ENCODE measurements at regions not wholly inside any gene's neighbourhood (a gene's known extent, or its start where the extent isn't known, plus 50 kb on each side); places are given as distances from the start of the nearest gene placed in this dataset.

GRCh38 chr15:93989440-93989998 is 241.8 kb upstream of the MCTP2 start:
- Histone ChIP-seq H3K27ac (no peak overlapping the region), H3K27me3 (no peaks in the 10 kb centered on the region), H3K4me1 (no peaks in the 10 kb centered on the region), H3K36me3 (no peaks in the 10 kb centered on the region), H3K4me3 (no peak overlapping the region), H3K9me3 (no peaks in the 10 kb centered on the region)
- intact Hi-C loops (cut with DNase I; ENCODE audit: low total_unique reads), result loop anchor here (5.0 kb wide), 1 partner anchor 1652 kb away; no protein-coding TSS in a partner anchor
- no peak for DNase-seq (ENCODE audit: low spot score in 2 of 2)
- TF ChIP-seq CTCF (IDR thresholded peaks at IDR 0.05) (no peak), POLR2A (IDR thresholded peaks at IDR 0.05) (no peak), POLR2AphosphoS5 (IDR thresholded peaks at IDR 0.05) (no peak)

- no peak overlapping the region for H3K4me3 ChIP-seq
- H3K9me3 ChIP-seq, result no peaks in the 10 kb centered on the region
- H3K27ac ChIP-seq, result peak overlapping the region in 1 of 2 donors; percentile 12
- no peaks in the 10 kb centered on the region for H3K27me3 ChIP-seq
- no peak for TF ChIP-seq CTCF (IDR thresholded peaks at IDR 0.05)
- no peak for TF ChIP-seq POLR2A (IDR thresholded peaks at IDR 0.05)
- TF ChIP-seq POLR2AphosphoS5 (IDR thresholded peaks at IDR 0.05), result no peak
- no peaks in the 10 kb centered on the region for H3K36me3 ChIP-seq
- no peak for DNase-seq (ENCODE audit: low spot score in 2 of 2)
- intact Hi-C loops (cut with DNase I; ENCODE audit: low total_unique reads), result loop anchor here (5.0 kb wide), 1 partner anchor 1650 kb away; no protein-coding TSS in a partner anchor
- no peaks in the 10 kb centered on the region for H3K4me1 ChIP-seq
These were observed 244.3 kb upstream of the MCTP2 start for GRCh38 chr15:93987068-93987467.

- H3K27ac ChIP-seq, result peak overlapping the region in 1 of 2 donors; percentile 20
- H3K9me3 ChIP-seq, result no peaks in the 10 kb centered on the region
- H3K36me3 ChIP-seq, result no peaks in the 10 kb centered on the region
- no peaks in the 10 kb centered on the region for H3K4me1 ChIP-seq
- DNase-seq (ENCODE audit: low spot score in 2 of 2), result no peak
- TF ChIP-seq POLR2AphosphoS5 (IDR thresholded peaks at IDR 0.05) (no peak), CTCF (IDR thresholded peaks at IDR 0.05) (no peak), POLR2A (IDR thresholded peaks at IDR 0.05) (no peak)
- H3K4me3 ChIP-seq, result no peak overlapping the region
- H3K27me3 ChIP-seq, result no peaks in the 10 kb centered on the region
- intact Hi-C loops (cut with DNase I; ENCODE audit: low total_unique reads), result loop anchor here (5.0 kb wide), 1 partner anchor 1649 kb away; no protein-coding TSS in a partner anchor
These were observed 244.9 kb upstream of the MCTP2 start for GRCh38 chr15:93986400-93986984.

- Histone ChIP-seq H3K27me3 (no peaks in the 10 kb centered on the region), H3K4me1 (no peaks in the 10 kb centered on the region), H3K9me3 (no peaks in the 10 kb centered on the region), H3K27ac (peak overlapping the region in 1 of 2 donors; percentile 20), H3K36me3 (no peaks in the 10 kb centered on the region), H3K4me3 (no peak overlapping the region)
- intact Hi-C loops (cut with DNase I; ENCODE audit: low total_unique reads), result loop anchor here (5.0 kb wide), 1 partner anchor 1649 kb away; no protein-coding TSS in a partner anchor
- no peak for DNase-seq (ENCODE audit: low spot score in 2 of 2)
- TF ChIP-seq POLR2A (IDR thresholded peaks at IDR 0.05) (no peak), CTCF (IDR thresholded peaks at IDR 0.05) (no peak), POLR2AphosphoS5 (IDR thresholded peaks at IDR 0.05) (no peak)
These were observed 245.4 kb upstream of the MCTP2 start for GRCh38 chr15:93985925-93986324.

GRCh38 chr15:93985176-93985575 is 246.2 kb upstream of the MCTP2 start:
- Histone ChIP-seq H3K36me3 (no peaks in the 10 kb centered on the region), H3K9me3 (no peaks in the 10 kb centered on the region), H3K27me3 (no peaks in the 10 kb centered on the region), H3K4me3 (no peak overlapping the region), H3K27ac (no peak overlapping the region), H3K4me1 (no peaks in the 10 kb centered on the region)
- no peak for TF ChIP-seq CTCF (IDR thresholded peaks at IDR 0.05)
- TF ChIP-seq POLR2AphosphoS5 (IDR thresholded peaks at IDR 0.05), result no peak
- TF ChIP-seq POLR2A (IDR thresholded peaks at IDR 0.05), result no peak
- intact Hi-C loops (cut with DNase I; ENCODE audit: low total_unique reads), result loop anchor here (5.0 kb wide), 1 partner anchor 1648 kb away; no protein-coding TSS in a partner anchor
- DNase-seq (ENCODE audit: low spot score in 2 of 2), result no peak
